ENCODE measurements at regions not wholly inside any gene's neighbourhood (a gene's known extent, or its start where the extent isn't known, plus 50 kb on each side); places are given as distances from the start of the nearest gene placed in this dataset.

GRCh38 chr17:79500745-79501618 is 109.9 kb downstream of the RBFOX3 start:
- DNase-seq, result peak; percentile 54

DNA sequence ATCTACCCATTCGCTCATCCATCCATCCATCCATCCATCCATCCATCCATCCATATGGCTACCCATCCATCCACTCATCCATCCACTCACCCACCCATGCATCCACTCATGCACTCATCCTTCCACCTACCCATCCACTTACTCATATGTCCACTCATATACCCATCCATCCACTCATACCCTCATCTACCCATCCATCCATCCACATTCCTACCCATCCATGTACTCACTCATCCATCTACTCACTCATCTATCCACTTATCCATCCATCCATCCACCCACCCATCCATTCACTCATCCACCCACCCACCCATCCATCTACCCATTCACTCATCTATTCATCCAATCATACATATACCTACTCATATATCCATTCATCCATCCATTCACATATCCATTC is 112.0 kb downstream of the RBFOX3 start:
- no peak for DNase-seq

- no peak for DNase-seq
Observed at GRCh38 chr17:79497777-79498348, 113.0 kb downstream of the RBFOX3 start.

GRCh38 chr17:79496422-79497005 is 114.3 kb downstream of the RBFOX3 start:
- no peak for DNase-seq

GRCh38 chr17:79495665-79496064 is 115.2 kb downstream of the RBFOX3 start:
- no peak for DNase-seq

DNA sequence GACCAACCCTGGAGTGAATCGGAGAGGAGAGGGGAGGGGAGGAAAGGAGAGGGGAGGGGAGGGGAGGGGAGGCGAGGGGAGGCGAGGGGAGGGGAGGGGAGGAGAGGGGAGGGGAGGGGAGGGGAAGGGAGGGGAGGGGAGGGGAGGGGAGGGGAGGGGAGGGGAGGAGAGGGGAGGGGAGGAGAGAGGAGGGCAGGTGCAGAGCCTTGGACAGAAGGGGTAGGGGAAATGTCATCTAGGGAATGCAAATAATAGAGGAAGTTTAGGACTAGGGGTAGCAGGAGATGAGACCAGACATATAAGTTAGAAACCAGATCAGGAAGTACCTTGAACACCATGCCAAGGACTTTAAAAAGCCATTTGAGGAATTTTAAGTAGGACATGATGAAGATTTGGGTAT is 119.8 kb downstream of the RBFOX3 start:
- no peak for DNase-seq

GRCh38 chr17:79490530-79490929 is 120.3 kb downstream of the RBFOX3 start:
- no peak for DNase-seq

DNA sequence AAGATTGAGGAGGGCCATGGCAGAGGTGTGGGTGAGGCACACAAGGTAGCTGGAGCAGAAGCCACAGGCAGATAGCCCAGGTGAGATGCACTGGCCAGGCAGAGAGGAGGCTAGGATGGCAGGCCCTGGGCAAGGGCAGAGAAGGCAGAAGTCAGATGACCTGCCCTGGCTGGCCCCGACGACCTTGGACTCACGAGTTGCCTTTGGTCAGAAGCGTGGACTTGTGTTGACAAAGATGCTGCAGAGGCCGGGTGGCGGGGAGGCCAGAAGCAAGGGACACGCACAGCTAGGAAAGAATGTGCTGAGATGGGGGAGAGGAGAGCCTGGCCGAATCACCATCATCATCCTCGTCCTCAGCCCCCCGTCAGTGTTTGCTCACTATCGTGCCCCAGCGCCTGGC is 123.7 kb downstream of the RBFOX3 start:
- no peak for DNase-seq

DNA sequence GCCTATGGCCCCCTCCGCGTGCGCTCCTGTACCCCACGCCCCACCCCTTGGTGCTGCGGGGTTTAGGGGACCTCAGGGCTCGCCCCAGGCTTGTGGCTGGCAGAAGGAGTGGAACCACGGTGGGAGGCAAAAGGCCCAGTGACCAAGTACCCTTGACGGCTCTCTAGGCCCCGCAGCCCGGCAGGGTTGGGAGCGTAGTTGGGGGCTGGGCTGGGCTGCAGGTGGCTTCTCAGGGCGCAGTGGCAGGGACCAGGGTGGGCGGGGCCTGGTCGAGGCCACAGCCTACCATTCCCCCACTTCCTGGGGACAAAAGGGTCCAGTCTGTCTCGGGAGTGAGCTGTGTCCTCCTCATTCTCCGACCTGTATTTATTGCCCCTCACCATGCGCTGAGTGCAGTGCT is 124.9 kb downstream of the RBFOX3 start:
- DNase-seq, result no peak

DNA sequence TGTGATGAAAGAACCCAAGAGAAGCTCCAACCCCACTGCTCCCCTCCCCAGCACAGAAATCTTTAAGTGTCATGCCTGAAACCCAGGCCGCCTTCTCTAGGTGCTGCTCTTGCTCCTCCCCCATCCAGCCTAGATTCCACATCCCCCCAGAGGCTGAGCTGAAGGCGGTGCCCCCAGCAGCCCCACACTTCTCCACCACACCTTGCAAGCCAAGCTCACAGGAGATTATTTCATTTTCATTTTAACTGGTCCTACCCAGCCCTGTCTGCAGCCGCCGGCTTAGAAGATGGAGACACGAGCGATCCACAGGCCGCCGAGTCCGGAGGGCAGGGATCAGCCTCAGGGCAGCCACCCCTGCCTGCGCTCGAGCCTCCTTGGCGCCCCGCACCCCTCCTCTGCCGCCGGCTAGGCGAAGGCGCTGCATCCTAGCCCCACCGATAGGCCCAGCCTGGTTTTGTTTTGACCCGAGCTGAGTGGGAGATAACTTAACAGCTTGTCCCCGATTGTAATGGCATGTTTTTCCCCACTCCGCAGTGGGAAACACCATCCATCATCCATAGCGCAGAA is 125.3 kb downstream of the RBFOX3 start:
- no peak for DNase-seq

- no peak for DNase-seq
Observed at GRCh38 chr17:79484600-79485418, 126.0 kb downstream of the RBFOX3 start.

DNA sequence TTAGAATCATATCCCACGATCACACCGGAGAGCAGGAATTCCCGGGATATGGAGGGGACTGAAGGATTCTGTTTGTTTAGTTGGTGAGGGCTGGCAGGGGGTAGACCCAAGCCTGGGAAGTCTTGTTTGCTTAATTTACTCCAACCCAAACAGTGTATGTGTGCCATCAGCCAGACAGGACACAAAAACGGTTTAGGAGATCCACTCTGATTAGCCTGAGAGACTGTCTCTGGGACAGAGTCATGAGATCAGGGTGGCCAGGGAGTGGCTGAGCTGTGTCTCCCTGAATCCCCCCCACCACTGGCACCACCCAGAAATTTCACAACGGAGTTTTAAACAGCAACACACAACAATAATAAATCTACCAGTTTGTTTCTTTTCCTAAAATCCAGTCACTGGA is 127.0 kb downstream of the RBFOX3 start:
- no peak for DNase-seq

DNA sequence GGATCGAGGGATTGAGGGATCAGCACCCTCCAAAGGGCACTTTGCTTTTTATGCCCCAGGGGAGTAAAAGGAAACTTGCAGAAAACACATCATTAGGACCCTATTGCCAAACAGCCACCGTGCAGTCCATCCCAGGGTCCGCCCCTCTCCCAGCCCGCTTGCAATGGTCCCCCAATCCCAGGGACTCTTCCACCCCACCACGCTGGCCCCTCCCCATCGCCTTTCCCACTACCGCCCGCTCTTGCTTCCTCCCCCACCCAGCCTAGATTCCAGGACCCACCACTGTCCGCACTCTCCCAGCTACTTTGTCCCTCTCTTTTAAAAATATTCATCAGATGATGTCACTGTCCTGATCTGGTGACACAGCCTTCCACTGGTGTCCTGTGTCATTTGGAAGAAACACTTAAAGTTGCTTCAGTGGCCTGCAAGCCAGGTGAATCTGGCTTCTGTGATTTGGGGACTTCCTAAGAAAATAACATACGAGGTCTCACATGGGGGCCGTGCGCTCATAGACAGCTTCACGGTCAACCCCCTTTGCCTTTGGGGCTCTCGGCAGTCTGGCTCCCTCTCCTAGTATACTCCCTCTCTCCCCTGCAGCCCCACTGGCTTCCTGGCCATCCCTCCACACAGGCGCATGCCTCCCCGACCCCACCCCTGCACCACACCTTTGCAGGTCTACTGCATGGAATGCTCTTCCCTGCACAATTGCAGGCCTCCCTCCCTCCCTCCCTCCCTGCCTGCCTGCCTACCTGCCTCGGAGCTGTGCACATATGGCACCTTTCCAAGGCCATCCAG is 127.9 kb downstream of the RBFOX3 start:
- DNase-seq, result no peak

DNA sequence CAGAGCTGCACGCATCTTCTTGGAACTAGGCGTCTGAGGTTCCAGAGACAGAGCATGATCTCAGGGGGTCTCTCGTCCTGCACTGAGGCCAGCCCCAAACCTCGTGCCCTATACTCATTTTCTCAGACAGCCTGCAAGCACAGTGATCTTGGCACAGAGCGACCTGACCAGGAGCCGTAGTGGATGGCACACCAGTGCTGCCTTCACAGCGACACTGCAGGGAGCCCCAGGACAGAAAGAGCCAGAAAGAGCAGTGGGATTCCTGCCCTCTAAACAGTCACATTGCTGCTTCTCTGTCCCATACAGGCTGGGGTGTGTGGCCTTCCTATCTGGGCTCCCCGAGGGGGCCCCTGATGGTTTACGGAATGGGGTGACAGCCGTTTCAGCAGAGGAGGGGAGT is 131.0 kb downstream of the RBFOX3 start:
- no peak for DNase-seq

- no peak for DNase-seq
Observed at GRCh38 chr17:79478841-79479240, 132.0 kb downstream of the RBFOX3 start.

DNA sequence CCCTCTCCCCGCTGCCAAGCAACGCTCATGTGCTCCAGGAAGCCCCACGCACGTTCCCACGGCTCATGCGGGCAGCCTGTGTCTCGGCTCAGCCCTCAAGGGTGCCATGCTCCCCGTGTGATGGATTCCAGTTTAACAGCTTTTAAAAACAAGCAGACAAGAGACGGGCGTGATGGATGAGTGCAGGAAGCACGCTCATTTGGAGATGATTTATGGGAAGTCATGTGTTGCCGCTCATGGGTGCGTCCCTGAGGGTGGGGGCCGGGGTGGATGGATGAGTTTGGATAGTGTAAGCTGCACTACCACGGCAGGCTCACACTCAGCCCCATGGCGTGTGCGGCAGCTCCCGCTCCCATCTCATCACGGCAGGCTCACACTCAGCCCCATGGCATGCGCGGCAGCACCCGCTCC is 132.8 kb downstream of the RBFOX3 start:
- DNase-seq, result no peak

GRCh38 chr17:79476074-79476652 is 134.7 kb downstream of the RBFOX3 start:
- DNase-seq, result no peak

GRCh38 chr17:79473876-79474440 is 136.9 kb downstream of the RBFOX3 start:
- no peak for DNase-seq

- no peak for DNase-seq
Observed at GRCh38 chr17:79473111-79473875, 137.6 kb downstream of the RBFOX3 start.

DNA sequence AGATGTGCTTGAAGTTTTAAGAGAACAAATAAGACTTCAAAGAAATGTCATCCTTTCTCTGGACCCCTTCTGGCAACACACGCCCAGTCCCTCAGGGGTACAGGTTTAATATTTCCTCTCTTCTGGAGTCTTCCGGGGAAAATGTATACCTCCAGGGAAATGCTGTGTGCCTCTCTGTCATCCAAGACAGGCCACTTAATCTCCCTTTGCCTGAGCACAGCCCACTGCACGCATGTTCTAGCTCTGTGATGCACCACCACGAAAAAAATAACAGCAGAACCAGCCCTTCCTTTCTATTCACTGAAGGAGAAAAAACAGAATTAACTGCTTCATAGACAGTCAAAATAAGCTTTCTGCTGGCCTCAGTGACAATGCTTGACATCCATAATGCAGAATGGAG is 140.1 kb downstream of the RBFOX3 start:
- DNase-seq, result no peak

- no peak for DNase-seq
Observed at GRCh38 chr17:79469646-79470045, 141.2 kb downstream of the RBFOX3 start.
